ENCODE measurements at regions not wholly inside any gene's neighbourhood (a gene's known extent, or its start where the extent isn't known, plus 50 kb on each side); places are given as distances from the start of the nearest gene placed in this dataset.

DNA sequence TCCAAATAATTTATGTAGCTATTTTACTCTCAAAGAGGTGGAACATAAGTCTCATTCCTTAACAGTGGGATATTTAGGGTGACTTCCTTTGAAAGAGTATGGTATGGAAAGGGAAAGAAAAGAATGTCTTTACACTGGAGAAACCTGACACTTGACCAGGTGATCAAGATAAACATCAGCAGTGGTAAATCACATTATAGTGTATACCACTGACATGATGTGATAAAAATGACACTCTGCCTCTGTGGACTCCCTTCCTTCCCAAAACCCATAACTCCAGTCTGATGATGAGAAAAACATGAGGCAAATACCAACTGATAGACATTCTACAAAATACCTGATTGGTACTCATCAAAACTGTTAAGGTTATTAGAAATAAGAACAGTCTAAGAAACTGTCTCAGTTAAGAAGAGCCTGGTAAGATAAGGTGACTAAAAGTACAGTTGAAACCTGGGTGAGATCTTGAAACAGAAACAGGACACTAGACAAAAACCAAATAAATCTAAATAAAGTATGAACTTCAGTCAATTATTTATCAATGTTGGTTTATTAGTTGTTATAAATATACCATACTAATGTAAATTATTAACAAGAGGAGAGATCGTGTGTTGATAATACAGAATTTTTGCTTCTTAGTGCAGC, 144.2 kb upstream of the PCDH18 start:
- no peaks in the 10 kb centered on the region for H3K36me3 ChIP-seq (ENCODE audit: control insufficient read depth in 4 of 4, insufficient read depth in 3 of 4, low read depth in 1 of 4, low read length in 3 of 4)
- no peaks in the 10 kb centered on the region for H3K9me3 ChIP-seq (ENCODE audit: control insufficient read depth in 4 of 4, low read length in 3 of 4)
- no peaks in the 10 kb centered on the region for H3K27me3 ChIP-seq (ENCODE audit: control insufficient read depth in 4 of 4, insufficient read depth in 4 of 4, low read length in 3 of 4)
- WGBS: 72% methylated on average over 1 of the region's 1 CpG
- H3K9ac ChIP-seq (ENCODE audit: low read depth in 1 of 2, low read length in 2 of 2): no peak overlapping the region
- H3K27ac ChIP-seq (ENCODE audit: low read depth in 1 of 2, low read length in 2 of 2): no peak overlapping the region
- TF ChIP-seq, protein P1, sequence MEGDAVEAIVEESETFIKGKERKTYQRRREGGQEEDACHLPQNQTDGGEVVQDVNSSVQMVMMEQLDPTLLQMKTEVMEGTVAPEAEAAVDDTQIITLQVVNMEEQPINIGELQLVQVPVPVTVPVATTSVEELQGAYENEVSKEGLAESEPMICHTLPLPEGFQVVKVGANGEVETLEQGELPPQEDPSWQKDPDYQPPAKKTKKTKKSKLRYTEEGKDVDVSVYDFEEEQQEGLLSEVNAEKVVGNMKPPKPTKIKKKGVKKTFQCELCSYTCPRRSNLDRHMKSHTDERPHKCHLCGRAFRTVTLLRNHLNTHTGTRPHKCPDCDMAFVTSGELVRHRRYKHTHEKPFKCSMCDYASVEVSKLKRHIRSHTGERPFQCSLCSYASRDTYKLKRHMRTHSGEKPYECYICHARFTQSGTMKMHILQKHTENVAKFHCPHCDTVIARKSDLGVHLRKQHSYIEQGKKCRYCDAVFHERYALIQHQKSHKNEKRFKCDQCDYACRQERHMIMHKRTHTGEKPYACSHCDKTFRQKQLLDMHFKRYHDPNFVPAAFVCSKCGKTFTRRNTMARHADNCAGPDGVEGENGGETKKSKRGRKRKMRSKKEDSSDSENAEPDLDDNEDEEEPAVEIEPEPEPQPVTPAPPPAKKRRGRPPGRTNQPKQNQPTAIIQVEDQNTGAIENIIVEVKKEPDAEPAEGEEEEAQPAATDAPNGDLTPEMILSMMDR (IDR thresholded peaks at IDR 0.05; ENCODE audit: low read depth, low read length, missing input control): no peak
- TF ChIP-seq FOXA2 (IDR thresholded peaks at IDR 0.05) (no peak), EGR1 (IDR thresholded peaks at IDR 0.05; ENCODE audit: low read depth in 2 of 2) (no peak), SP1 (IDR thresholded peaks at IDR 0.05) (no peak), RXRA (IDR thresholded peaks at IDR 0.05) (no peak)
- TF ChIP-seq, protein P2, sequence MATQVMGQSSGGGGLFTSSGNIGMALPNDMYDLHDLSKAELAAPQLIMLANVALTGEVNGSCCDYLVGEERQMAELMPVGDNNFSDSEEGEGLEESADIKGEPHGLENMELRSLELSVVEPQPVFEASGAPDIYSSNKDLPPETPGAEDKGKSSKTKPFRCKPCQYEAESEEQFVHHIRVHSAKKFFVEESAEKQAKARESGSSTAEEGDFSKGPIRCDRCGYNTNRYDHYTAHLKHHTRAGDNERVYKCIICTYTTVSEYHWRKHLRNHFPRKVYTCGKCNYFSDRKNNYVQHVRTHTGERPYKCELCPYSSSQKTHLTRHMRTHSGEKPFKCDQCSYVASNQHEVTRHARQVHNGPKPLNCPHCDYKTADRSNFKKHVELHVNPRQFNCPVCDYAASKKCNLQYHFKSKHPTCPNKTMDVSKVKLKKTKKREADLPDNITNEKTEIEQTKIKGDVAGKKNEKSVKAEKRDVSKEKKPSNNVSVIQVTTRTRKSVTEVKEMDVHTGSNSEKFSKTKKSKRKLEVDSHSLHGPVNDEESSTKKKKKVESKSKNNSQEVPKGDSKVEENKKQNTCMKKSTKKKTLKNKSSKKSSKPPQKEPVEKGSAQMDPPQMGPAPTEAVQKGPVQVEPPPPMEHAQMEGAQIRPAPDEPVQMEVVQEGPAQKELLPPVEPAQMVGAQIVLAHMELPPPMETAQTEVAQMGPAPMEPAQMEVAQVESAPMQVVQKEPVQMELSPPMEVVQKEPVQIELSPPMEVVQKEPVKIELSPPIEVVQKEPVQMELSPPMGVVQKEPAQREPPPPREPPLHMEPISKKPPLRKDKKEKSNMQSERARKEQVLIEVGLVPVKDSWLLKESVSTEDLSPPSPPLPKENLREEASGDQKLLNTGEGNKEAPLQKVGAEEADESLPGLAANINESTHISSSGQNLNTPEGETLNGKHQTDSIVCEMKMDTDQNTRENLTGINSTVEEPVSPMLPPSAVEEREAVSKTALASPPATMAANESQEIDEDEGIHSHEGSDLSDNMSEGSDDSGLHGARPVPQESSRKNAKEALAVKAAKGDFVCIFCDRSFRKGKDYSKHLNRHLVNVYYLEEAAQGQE (IDR thresholded peaks at IDR 0.05): no peak
- TF ChIP-seq, protein P3, sequence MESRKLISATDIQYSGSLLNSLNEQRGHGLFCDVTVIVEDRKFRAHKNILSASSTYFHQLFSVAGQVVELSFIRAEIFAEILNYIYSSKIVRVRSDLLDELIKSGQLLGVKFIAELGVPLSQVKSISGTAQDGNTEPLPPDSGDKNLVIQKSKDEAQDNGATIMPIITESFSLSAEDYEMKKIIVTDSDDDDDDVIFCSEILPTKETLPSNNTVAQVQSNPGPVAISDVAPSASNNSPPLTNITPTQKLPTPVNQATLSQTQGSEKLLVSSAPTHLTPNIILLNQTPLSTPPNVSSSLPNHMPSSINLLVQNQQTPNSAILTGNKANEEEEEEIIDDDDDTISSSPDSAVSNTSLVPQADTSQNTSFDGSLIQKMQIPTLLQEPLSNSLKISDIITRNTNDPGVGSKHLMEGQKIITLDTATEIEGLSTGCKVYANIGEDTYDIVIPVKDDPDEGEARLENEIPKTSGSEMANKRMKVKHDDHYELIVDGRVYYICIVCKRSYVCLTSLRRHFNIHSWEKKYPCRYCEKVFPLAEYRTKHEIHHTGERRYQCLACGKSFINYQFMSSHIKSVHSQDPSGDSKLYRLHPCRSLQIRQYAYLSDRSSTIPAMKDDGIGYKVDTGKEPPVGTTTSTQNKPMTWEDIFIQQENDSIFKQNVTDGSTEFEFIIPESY (IDR thresholded peaks at IDR 0.05): no peak
- no peak for DNase-seq (ENCODE audit: low spot score)
- H3K4me1 ChIP-seq (ENCODE audit: control insufficient read depth in 4 of 4, insufficient read depth in 4 of 4, low read length in 3 of 4): no peaks in the 10 kb centered on the region
- no peak overlapping the region for H3K4me3 ChIP-seq (ENCODE audit: low read depth in 1 of 3, low read length in 3 of 3)

DNA sequence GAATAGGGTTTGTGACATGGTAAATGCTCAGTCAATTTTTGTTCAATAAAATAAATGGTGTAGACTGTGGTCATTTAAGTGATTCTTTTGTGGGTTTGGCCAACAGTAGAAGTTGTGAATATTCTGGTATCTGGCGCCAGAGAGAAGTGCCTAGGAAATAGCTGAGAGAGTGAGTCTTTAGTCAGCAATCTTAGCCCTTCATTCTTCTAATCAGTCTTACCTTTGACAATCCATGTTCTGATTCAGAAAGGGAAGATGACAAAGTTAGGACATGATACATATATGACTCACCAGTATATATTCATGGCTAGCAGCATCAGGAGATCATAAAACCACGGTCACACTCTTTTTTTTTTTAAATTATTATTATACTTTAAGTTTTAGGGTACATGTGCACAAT, 141.8 kb upstream of the PCDH18 start:
- Histone ChIP-seq H3K4me1 (ENCODE audit: control insufficient read depth in 4 of 4, insufficient read depth in 4 of 4, low read length in 3 of 4) (no peaks in the 10 kb centered on the region), H3K4me3 (ENCODE audit: low read depth in 1 of 3, low read length in 3 of 3) (no peak overlapping the region), H3K27me3 (ENCODE audit: control insufficient read depth in 4 of 4, insufficient read depth in 4 of 4, low read length in 3 of 4) (no peaks in the 10 kb centered on the region), H3K36me3 (ENCODE audit: control insufficient read depth in 4 of 4, insufficient read depth in 3 of 4, low read depth in 1 of 4, low read length in 3 of 4) (no peaks in the 10 kb centered on the region), H3K9me3 (ENCODE audit: control insufficient read depth in 4 of 4, low read length in 3 of 4) (no peaks in the 10 kb centered on the region), H3K9ac (ENCODE audit: low read depth in 1 of 2, low read length in 2 of 2) (no peak overlapping the region), H3K27ac (ENCODE audit: low read depth in 1 of 2, low read length in 2 of 2) (no peak overlapping the region)
- no peak for DNase-seq (ENCODE audit: low spot score)
- TF ChIP-seq SP1 (IDR thresholded peaks at IDR 0.05): no peak
- TF ChIP-seq, protein P3 (IDR thresholded peaks at IDR 0.05): no peak
- 63% methylated on average over 2 of the region's 2 CpGs for WGBS

Measured in liver (tissue), 8 donors.